ENCODE measurements at regions not wholly inside any gene's neighbourhood (a gene's known extent, or its start where the extent isn't known, plus 50 kb on each side); places are given as distances from the start of the nearest gene placed in this dataset.

- Histone ChIP-seq H3K4me3 (ENCODE audit: low read length) (no peak overlapping the region), H4K20me1 (ENCODE audit: control insufficient read depth, insufficient read depth, low read depth, low read length) (no peaks in the 10 kb centered on the region), H3F3A (ENCODE audit: control insufficient read depth, insufficient read depth) (no peaks in the 10 kb centered on the region), H3K79me2 (ENCODE audit: control insufficient read depth, low read length) (no peaks in the 10 kb centered on the region), H3K27me3 (ENCODE audit: control insufficient read depth, low read length) (no peaks in the 10 kb centered on the region), H3K9me2 (replicated peaks; ENCODE audit: control insufficient read depth, low read length) (no peaks in the 10 kb centered on the region), H3K4me2 (ENCODE audit: low read length) (no peak overlapping the region), H3K4me1 (ENCODE audit: control insufficient read depth, low read length) (0 out of 2 replicates have a peak, but pooled peaks cover 5% of the 10 kb centered on the region), H3K9me3 (ENCODE audit: control insufficient read depth, insufficient read depth, low read length) (no peaks in the 10 kb centered on the region), H3K27ac (ENCODE audit: low read depth, low read length) (no peak overlapping the region), H3K36me3 (ENCODE audit: control insufficient read depth, low read length) (peaks cover 4% of the 10 kb centered on the region; the same call in 1 of the 2 replicates)
- TF ChIP-seq EZH2phosphoT487 (IDR thresholded peaks at IDR 0.05; ENCODE audit: borderline replicate concordance, low read length) (no peak), CTCF (IDR thresholded peaks at IDR 0.05; ENCODE audit: low read depth, low read length, poor library complexity, severe bottlenecking) (no peak)
These were observed 54.9 kb upstream of the STX18 start for GRCh38 chr4:4596720-4597119.

GRCh38 chr4:4595252-4595651, 53.4 kb upstream of the STX18 start:
- Histone ChIP-seq H4K20me1 (ENCODE audit: control insufficient read depth, insufficient read depth, low read depth, low read length) (no peaks in the 10 kb centered on the region), H3K4me1 (ENCODE audit: control insufficient read depth, low read length) (0 out of 2 replicates have a peak, but pooled peaks cover 5% of the 10 kb centered on the region), H3K9me3 (ENCODE audit: control insufficient read depth, insufficient read depth, low read length) (no peaks in the 10 kb centered on the region), H3K9me2 (replicated peaks; ENCODE audit: control insufficient read depth, low read length) (no peaks in the 10 kb centered on the region), H3K27ac (ENCODE audit: low read depth, low read length) (no peak overlapping the region), H3F3A (ENCODE audit: control insufficient read depth, insufficient read depth) (no peaks in the 10 kb centered on the region), H3K79me2 (ENCODE audit: control insufficient read depth, low read length) (no peaks in the 10 kb centered on the region), H3K27me3 (ENCODE audit: control insufficient read depth, low read length) (no peaks in the 10 kb centered on the region), H3K36me3 (ENCODE audit: control insufficient read depth, low read length) (peaks cover 4% of the 10 kb centered on the region; the same call in 1 of the 2 replicates), H3K4me3 (ENCODE audit: low read length) (no peak overlapping the region), H3K4me2 (ENCODE audit: low read length) (no peak overlapping the region)
- TF ChIP-seq EZH2phosphoT487 (IDR thresholded peaks at IDR 0.05; ENCODE audit: borderline replicate concordance, low read length) (no peak), CTCF (IDR thresholded peaks at IDR 0.05; ENCODE audit: low read depth, low read length, poor library complexity, severe bottlenecking) (peak; percentile 62)

- H3K9me3 ChIP-seq (ENCODE audit: control insufficient read depth, insufficient read depth, low read length) = no peaks in the 10 kb centered on the region
- H3F3A ChIP-seq (ENCODE audit: control insufficient read depth, insufficient read depth) = no peaks in the 10 kb centered on the region
- H3K79me2 ChIP-seq (ENCODE audit: control insufficient read depth, low read length) = no peaks in the 10 kb centered on the region
- no peak overlapping the region for H3K4me2 ChIP-seq (ENCODE audit: low read length)
- H3K27me3 ChIP-seq (ENCODE audit: control insufficient read depth, low read length) = no peaks in the 10 kb centered on the region
- TF ChIP-seq CTCF (IDR thresholded peaks at IDR 0.05; ENCODE audit: low read depth, low read length, poor library complexity, severe bottlenecking) (no peak), EZH2phosphoT487 (IDR thresholded peaks at IDR 0.05; ENCODE audit: borderline replicate concordance, low read length) (no peak)
- H4K20me1 ChIP-seq (ENCODE audit: control insufficient read depth, insufficient read depth, low read depth, low read length) = no peaks in the 10 kb centered on the region
- no peak overlapping the region for H3K27ac ChIP-seq (ENCODE audit: low read depth, low read length)
- H3K4me1 ChIP-seq (ENCODE audit: control insufficient read depth, low read length) = no peaks in the 10 kb centered on the region
- peaks cover 4% of the 10 kb centered on the region; the same call in 1 of the 2 replicates for H3K36me3 ChIP-seq (ENCODE audit: control insufficient read depth, low read length)
- no peak overlapping the region for H3K4me3 ChIP-seq (ENCODE audit: low read length)
- H3K9me2 ChIP-seq (replicated peaks; ENCODE audit: control insufficient read depth, low read length) = no peaks in the 10 kb centered on the region
These were observed 52.6 kb upstream of the STX18 start for GRCh38 chr4:4594285-4594920.
